PFSK-1 (cell line): ENCODE measurements at regions not wholly inside any gene's neighbourhood (a gene's known extent, or its start where the extent isn't known, plus 50 kb on each side); places are given as distances from the start of the nearest gene placed in this dataset.

Source experiments
- FOXP2 ChIP-seq: optimal IDR thresholded peaks from 2 replicates; pipeline ENCODE3; 2011; ENCODE audit warnings: borderline replicate concordance, control low read depth, inconsistent platforms; ENCODE audit not compliant: insufficient read depth; ENCODE audit errors: extremely low read length, extremely low read depth
- POLR2AphosphoS5 ChIP-seq: IDR thresholded peaks from 2 replicates; pipeline ENCODE4 v1.6.1; 2012; ENCODE audit warnings: low read depth, mild to moderate bottlenecking, control low read depth, low read length, moderate library complexity
- REST ChIP-seq, 2 experiments: IDR thresholded peaks; 2 replicates each; pipeline versions ENCODE4 v1.6.1 to v1.8.0; 2011 to 2012; ENCODE audit warnings: low read depth in 2 of 2, low read length in 2 of 2, control low read depth in 1 of 2, inconsistent platforms in 1 of 2, mild to moderate bottlenecking in 1 of 2, moderate library complexity in 1 of 2; ENCODE audit not compliant: insufficient read depth in 1 of 2
- SIN3A ChIP-seq: IDR thresholded peaks from 2 replicates; pipeline ENCODE4 v1.6.1; 2012; ENCODE audit warnings: mild to moderate bottlenecking, low read length, moderate library complexity, borderline replicate concordance; ENCODE audit not compliant: insufficient read depth
- TAF1 ChIP-seq: IDR thresholded peaks from 2 replicates; pipeline ENCODE4 v1.6.1; 2012; ENCODE audit warnings: low read length, control low read depth, borderline replicate concordance; ENCODE audit not compliant: insufficient read depth

- TF ChIP-seq REST (IDR thresholded peaks at IDR 0.05; ENCODE audit: insufficient read depth in 1 of 2, low read depth in 2 of 2, low read length in 2 of 2) (no peak), SIN3A (no peak), FOXP2 (no peak), TAF1 (no peak), POLR2AphosphoS5 (no peak)
Measured at GRCh38 chr10:106214243-106214642, 950.3 kb downstream of the SORCS1 start.

GRCh38 chr10:106213493-106213892 is 951.0 kb downstream of the SORCS1 start:
- TF ChIP-seq TAF1 = no peak
- no peak for TF ChIP-seq FOXP2
- no peak for TF ChIP-seq POLR2AphosphoS5
- TF ChIP-seq REST (IDR thresholded peaks at IDR 0.05; ENCODE audit: insufficient read depth in 1 of 2, low read depth in 2 of 2, low read length in 2 of 2) = no peak
- no peak for TF ChIP-seq SIN3A

- TF ChIP-seq SIN3A (no peak), FOXP2 (no peak), POLR2AphosphoS5 (no peak), TAF1 (no peak), REST (IDR thresholded peaks at IDR 0.05; ENCODE audit: insufficient read depth in 1 of 2, low read depth in 2 of 2, low read length in 2 of 2) (no peak)
Measured at GRCh38 chr10:106198275-106198674, 966.2 kb downstream of the SORCS1 start.

GRCh38 chr10:106189292-106189691 is 975.2 kb downstream of the SORCS1 start:
- TF ChIP-seq REST (IDR thresholded peaks at IDR 0.05; ENCODE audit: insufficient read depth in 1 of 2, low read depth in 2 of 2, low read length in 2 of 2) (no peak), FOXP2 (no peak), POLR2AphosphoS5 (no peak), TAF1 (no peak), SIN3A (no peak)

DNA sequence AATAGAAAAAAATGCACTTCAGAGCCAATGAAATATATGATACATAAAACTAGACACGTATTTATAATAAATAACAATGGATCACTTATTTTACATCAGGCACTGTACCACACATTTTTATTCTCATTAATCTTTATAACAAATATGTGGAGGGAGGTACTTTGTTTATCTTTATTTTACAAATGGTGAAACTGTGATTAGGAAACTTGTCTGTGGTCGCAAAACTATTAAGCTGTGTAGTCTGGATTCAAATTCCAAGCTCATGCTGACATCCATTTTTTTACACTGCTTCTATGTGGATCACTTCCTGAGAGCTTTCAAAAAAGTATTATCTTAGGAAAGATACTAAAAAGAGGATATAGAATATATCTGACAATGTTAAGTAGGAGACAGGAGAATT is 978.6 kb downstream of the SORCS1 start:
- TF ChIP-seq TAF1 = no peak
- TF ChIP-seq SIN3A = no peak
- no peak for TF ChIP-seq FOXP2
- TF ChIP-seq POLR2AphosphoS5 = no peak
- no peak for TF ChIP-seq REST (IDR thresholded peaks at IDR 0.05; ENCODE audit: insufficient read depth in 1 of 2, low read depth in 2 of 2, low read length in 2 of 2)
